Peyer's patch (tissue), 4 donors: ENCODE measurements at regions not wholly inside any gene's neighbourhood (a gene's known extent, or its start where the extent isn't known, plus 50 kb on each side); places are given as distances from the start of the nearest gene placed in this dataset.

ENCODE experiments used
- POLR2A ChIP-seq, 2 donors: fragments of 450-650 bp; IDR thresholded peaks; one replicate each; pipeline ENCODE4 v1.5.1; 2017; ENCODE audit warnings: antibody characterized with exemption in 2 of 2, mild to moderate bottlenecking in 2 of 2, moderate library complexity in 2 of 2
- TF ChIP-seq, protein P1 (sequence below), 6 experiments: fragments of 450-650 bp in 4 of 6; fragments of 200-600 bp in 2 of 6; sonication (generic) in 1 of 6; IDR thresholded peaks; one replicate each; pipeline ENCODE4 v1.5.1; 2017 to 2019; ENCODE audit warnings: antibody characterized with exemption in 6 of 6, mild to moderate bottlenecking in 3 of 6, moderate library complexity in 1 of 6

DNA sequence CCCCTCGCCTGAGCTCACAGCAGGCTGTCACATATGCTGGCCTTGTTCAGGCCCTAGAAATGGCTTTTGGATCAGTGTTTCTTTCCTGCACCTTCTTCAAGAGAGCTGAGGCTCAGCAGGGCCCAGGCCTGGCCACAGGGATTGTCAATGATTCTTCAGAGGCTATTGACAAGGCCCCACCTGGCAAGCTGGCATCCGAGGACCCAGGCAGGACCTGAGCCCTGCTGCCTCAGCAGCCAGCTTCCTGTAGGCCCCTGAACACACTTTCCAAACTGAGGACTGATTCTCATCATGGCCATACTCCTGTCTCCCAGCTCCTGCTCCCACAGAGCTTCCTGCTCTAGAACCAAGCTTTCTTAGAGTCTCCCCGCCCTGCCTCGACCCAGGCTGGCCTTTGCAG, 136.8 kb downstream of the UQCRFS1 start:
- TF ChIP-seq, protein P1, sequence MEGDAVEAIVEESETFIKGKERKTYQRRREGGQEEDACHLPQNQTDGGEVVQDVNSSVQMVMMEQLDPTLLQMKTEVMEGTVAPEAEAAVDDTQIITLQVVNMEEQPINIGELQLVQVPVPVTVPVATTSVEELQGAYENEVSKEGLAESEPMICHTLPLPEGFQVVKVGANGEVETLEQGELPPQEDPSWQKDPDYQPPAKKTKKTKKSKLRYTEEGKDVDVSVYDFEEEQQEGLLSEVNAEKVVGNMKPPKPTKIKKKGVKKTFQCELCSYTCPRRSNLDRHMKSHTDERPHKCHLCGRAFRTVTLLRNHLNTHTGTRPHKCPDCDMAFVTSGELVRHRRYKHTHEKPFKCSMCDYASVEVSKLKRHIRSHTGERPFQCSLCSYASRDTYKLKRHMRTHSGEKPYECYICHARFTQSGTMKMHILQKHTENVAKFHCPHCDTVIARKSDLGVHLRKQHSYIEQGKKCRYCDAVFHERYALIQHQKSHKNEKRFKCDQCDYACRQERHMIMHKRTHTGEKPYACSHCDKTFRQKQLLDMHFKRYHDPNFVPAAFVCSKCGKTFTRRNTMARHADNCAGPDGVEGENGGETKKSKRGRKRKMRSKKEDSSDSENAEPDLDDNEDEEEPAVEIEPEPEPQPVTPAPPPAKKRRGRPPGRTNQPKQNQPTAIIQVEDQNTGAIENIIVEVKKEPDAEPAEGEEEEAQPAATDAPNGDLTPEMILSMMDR (IDR thresholded peaks at IDR 0.05): no peak
- no peak for TF ChIP-seq POLR2A (IDR thresholded peaks at IDR 0.05)
